AG09319 (cell line): ENCODE measurements at regions not wholly inside any gene's neighbourhood (a gene's known extent, or its start where the extent isn't known, plus 50 kb on each side); places are given as distances from the start of the nearest gene placed in this dataset.

Experiments
- DNase-seq: peaks from one replicate; pipeline ENCODE4 v3.0.0-alpha.2; 2010; ENCODE audit warnings: low read depth; ENCODE audit errors: extremely low read depth
- TF ChIP-seq, protein P1 (sequence below): IDR thresholded peaks from 2 replicates; pipeline ENCODE4 v1.5.1; 2011; ENCODE audit warnings: low read depth, mild to moderate bottlenecking, inconsistent platforms, low read length, moderate library complexity

DNA sequence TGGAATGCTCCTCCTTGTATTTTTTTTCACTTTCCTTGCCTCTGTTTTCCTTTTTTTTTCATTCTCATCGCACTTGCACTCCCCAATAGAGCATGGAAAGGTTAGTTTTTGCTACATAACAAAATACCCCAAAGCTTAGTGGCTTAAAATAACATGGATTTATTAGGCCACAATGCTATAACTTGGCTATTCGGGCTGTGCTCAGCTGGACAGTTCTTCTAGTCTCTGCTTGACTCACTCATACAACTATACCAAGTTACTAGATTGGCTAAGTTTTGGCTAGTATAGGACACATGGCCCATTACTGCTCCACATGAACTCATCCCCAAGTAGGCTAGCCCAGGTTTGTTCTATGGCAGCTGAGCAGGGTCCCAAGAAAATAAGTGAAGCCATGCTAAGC is 94.5 kb upstream of the ANKEF1 start:
- TF ChIP-seq, protein P1, sequence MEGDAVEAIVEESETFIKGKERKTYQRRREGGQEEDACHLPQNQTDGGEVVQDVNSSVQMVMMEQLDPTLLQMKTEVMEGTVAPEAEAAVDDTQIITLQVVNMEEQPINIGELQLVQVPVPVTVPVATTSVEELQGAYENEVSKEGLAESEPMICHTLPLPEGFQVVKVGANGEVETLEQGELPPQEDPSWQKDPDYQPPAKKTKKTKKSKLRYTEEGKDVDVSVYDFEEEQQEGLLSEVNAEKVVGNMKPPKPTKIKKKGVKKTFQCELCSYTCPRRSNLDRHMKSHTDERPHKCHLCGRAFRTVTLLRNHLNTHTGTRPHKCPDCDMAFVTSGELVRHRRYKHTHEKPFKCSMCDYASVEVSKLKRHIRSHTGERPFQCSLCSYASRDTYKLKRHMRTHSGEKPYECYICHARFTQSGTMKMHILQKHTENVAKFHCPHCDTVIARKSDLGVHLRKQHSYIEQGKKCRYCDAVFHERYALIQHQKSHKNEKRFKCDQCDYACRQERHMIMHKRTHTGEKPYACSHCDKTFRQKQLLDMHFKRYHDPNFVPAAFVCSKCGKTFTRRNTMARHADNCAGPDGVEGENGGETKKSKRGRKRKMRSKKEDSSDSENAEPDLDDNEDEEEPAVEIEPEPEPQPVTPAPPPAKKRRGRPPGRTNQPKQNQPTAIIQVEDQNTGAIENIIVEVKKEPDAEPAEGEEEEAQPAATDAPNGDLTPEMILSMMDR: no peak
- no peak for DNase-seq

DNA sequence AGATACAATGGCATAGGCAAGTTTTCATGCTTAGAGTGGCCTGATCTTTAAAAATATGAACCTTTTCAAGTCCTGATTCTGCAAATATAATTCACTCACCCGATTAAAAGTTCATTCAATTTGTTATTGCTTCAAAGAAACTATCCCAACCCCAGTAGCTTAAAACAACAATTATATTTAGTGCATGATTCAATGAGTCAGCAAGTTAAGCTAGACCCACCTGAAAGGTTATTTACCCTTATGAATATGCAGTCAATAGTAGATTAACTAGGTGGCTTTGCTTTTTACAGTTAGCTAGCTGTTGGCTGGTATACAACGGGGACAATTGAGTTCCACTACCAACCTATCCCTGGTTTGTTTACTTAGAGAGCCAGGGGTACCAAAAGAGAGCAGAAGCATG is 95.6 kb upstream of the ANKEF1 start:
- no peak for DNase-seq
- TF ChIP-seq, protein P1: no peak

DNA sequence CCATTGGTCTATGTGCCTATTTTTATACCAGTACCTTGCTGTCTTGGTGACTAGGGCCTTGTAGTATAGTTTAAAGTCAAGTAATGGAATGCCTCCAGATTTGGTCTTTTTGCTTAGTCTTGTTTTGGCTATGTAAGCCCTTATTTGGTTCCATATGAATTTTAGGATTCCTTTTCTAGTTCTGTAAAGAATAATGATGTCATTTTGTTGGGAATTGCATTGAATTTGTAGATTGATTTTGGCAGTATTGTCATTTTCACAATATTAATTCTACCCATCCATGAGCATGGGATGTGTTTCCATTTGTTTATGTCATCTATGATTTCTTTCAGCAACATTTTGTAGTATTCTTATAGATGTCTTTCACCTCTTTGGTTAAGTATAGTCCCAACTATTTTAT is 96.4 kb upstream of the PAK5 start:
- no peak for DNase-seq
- TF ChIP-seq, protein P1: no peak

DNA sequence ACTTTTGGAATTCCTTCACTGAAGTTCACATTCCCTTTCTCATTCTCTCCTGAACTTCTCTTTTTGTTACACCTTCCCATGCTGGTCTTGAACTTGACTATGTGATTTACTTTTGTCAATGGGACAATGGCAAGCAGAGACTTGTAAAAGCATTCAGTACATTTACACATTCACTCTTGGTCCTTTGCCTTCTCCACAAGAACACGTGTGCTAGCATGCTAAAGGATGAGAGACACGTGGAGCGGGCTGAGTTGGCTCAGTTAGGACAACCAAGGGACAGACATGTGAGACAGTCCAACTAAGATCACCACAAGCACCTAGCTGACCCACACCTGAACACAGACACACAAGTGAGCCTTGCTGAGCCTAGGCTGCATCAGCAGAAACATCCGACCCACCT is 91.3 kb upstream of the PAK5 start:
- DNase-seq: no peak
- TF ChIP-seq, protein P1: no peak

DNA sequence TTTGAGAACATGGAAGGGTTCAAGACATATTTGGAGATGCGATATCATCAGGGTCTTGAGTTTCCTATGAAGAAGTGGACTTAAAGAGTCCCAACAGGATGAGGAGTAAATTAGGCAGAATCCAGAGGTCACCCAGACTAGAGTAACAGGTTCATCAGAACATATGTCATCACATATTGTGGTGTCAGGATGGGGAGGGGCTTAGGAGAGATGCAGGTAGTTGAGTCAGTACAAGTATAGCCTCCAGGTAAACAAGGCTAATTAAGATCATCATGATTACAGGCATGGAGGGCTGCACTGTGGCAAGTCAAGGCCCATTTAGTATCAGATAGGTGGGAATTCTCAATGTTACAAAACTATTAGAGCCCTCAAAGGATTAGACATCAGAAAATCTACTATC is 90.1 kb upstream of the PAK5 start:
- DNase-seq: no peak
- TF ChIP-seq, protein P1: no peak

DNA sequence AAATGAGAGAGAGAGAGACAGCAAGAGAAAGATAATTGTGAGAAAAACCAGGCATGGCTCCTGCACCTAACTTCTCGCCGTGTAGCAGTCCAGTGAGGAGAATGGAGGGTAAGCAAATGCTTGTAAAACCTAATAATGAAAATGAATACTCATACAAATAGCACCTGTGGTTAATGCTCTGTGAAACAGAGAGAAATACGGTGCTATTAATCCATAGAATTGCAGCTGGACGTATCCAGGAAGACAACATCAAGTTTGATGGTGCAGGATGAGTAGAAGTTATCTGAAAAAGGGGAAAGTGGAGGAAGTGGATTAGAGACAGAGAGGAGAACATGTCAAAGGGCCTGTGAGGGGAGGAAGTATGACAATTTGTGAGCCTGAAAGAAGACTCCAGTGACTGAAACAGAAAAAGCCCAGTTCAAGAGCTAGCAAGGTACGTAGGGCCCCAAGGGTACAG is 89.4 kb upstream of the PAK5 start:
- TF ChIP-seq, protein P1: no peak
- DNase-seq: no peak

DNA sequence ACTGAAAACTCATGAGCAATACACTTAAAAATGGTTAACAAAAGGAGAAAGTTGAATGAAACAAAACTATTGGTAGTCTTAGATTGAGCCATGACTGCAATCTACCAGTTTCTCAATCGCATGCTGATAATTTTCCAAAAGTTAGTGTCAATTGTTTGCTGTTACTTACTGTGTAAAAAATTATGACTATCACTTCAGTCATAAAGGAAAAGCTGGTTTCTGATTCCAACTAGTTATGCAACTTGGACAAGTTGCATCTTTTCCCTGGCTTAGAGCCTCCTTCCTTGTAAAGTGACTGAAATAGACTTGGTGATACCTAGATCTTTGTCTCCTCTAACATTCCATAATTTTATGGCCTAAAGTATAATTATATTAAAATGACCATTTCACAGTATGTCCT is 88.3 kb upstream of the PAK5 start:
- TF ChIP-seq, protein P1: no peak
- no peak for DNase-seq
